ENCODE measurements at regions not wholly inside any gene's neighbourhood (a gene's known extent, or its start where the extent isn't known, plus 50 kb on each side); places are given as distances from the start of the nearest gene placed in this dataset.

GRCh38 chr10:8527773-8528172 is 473.3 kb downstream of the GATA3 start:
- no peak for TF ChIP-seq CTCF (conservative IDR thresholded peaks at IDR 0.05)
- no peak for TF ChIP-seq EZH2 (IDR thresholded peaks at IDR 0.05; ENCODE audit: low read depth)
